ENCODE measurements at regions not wholly inside any gene's neighbourhood (a gene's known extent, or its start where the extent isn't known, plus 50 kb on each side); places are given as distances from the start of the nearest gene placed in this dataset.

GRCh38 chr20:19958928-19959327 lies 58.2 kb upstream of the NAA20 start:
- Mint-ChIP-seq H3K36me3 (ENCODE audit: low read depth) (no peaks in the 10 kb centered on the region), H3K4me1 (peaks cover 36% of the 10 kb centered on the region)
- ATAC-seq = peak; percentile 59

DNA sequence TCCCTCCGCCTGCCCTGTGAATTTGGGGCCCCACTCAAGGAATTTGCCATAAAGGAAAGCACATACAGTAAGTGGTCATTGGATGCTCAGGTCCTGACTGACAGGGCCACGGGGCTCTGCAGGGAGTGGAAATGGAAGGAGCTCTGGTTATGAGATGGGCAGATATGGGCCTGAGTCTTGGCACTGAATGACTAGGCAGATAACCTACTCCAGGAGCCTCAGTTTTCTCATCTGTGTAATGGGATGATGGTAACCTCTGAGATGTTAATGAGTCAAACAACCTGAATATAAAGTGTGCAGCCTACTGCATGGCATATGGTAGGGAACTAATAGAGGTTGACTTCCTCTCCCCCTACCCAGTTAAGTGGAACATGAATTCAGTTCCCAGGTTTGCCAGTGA lies 56.4 kb upstream of the NAA20 start:
- H3K36me3 Mint-ChIP-seq (ENCODE audit: low read depth) = no peaks in the 10 kb centered on the region
- peak overlapping the region; percentile 54; the same call in 1 of the 2 replicates for H3K4me2 ChIP-seq
- H3K9me2 ChIP-seq (ENCODE audit: insufficient read depth) = no peaks in the 10 kb centered on the region
- H3K79me2 ChIP-seq (replicated peaks; ENCODE audit: insufficient read depth) = no peaks in the 10 kb centered on the region
- H3K4me1 ChIP-seq (ENCODE audit: insufficient read depth) = peaks cover 37% of the 10 kb centered on the region
- no peak for ATAC-seq
- no peak overlapping the region for H3K27ac Mint-ChIP-seq
- no peaks in the 10 kb centered on the region for H3K27me3 ChIP-seq (ENCODE audit: insufficient read depth)
- peaks cover 36% of the 10 kb centered on the region for H3K4me1 Mint-ChIP-seq
- H3K4me3 ChIP-seq = no peak overlapping the region
- TF ChIP-seq ETS1 (IDR thresholded peaks at IDR 0.05) = no peak
- TF ChIP-seq JUNB (IDR thresholded peaks at IDR 0.05; ENCODE audit: unreplicated experiment) = no peak
- TF ChIP-seq ZNF462 (CRISPR knock-in tag; IDR thresholded peaks at IDR 0.05) = no peak
- TF ChIP-seq, protein P1, sequence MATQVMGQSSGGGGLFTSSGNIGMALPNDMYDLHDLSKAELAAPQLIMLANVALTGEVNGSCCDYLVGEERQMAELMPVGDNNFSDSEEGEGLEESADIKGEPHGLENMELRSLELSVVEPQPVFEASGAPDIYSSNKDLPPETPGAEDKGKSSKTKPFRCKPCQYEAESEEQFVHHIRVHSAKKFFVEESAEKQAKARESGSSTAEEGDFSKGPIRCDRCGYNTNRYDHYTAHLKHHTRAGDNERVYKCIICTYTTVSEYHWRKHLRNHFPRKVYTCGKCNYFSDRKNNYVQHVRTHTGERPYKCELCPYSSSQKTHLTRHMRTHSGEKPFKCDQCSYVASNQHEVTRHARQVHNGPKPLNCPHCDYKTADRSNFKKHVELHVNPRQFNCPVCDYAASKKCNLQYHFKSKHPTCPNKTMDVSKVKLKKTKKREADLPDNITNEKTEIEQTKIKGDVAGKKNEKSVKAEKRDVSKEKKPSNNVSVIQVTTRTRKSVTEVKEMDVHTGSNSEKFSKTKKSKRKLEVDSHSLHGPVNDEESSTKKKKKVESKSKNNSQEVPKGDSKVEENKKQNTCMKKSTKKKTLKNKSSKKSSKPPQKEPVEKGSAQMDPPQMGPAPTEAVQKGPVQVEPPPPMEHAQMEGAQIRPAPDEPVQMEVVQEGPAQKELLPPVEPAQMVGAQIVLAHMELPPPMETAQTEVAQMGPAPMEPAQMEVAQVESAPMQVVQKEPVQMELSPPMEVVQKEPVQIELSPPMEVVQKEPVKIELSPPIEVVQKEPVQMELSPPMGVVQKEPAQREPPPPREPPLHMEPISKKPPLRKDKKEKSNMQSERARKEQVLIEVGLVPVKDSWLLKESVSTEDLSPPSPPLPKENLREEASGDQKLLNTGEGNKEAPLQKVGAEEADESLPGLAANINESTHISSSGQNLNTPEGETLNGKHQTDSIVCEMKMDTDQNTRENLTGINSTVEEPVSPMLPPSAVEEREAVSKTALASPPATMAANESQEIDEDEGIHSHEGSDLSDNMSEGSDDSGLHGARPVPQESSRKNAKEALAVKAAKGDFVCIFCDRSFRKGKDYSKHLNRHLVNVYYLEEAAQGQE (IDR thresholded peaks at IDR 0.05; ENCODE audit: unreplicated experiment) = no peak
- no peak for TF ChIP-seq CREB1 (CRISPR knock-in tag; IDR thresholded peaks at IDR 0.05; ENCODE audit: low read depth)
- TF ChIP-seq ZNF114 (CRISPR knock-in tag; IDR thresholded peaks at IDR 0.05) = no peak
- TF ChIP-seq ZNF331 (CRISPR knock-in tag; IDR thresholded peaks at IDR 0.05; ENCODE audit: low read depth) = no peak
- no peak overlapping the region for H3K27ac ChIP-seq (ENCODE audit: low read depth)
- no peaks in the 10 kb centered on the region for H3F3A ChIP-seq (replicated peaks; ENCODE audit: low read depth)
- H2AFZ ChIP-seq = no peak overlapping the region
- H4K20me1 ChIP-seq (replicated peaks; ENCODE audit: insufficient read depth) = no peaks in the 10 kb centered on the region
- no peaks in the 10 kb centered on the region for H3K9me3 Mint-ChIP-seq
- no peak for DNase-seq (ENCODE audit: low spot score)
- H3K36me3 ChIP-seq (ENCODE audit: insufficient read depth) = no peaks in the 10 kb centered on the region
- H3K4me3 Mint-ChIP-seq = no peak overlapping the region
- peaks cover 4% of the 10 kb centered on the region for H3K27me3 Mint-ChIP-seq (ENCODE audit: insufficient read depth, low read depth, poor library complexity)

More at GRCh38 chr20:19958928-19959327, 58.2 kb upstream of the NAA20 start:
- Mint-ChIP-seq H3K9me3 (no peaks in the 10 kb centered on the region), H3K27me3 (ENCODE audit: insufficient read depth, low read depth, poor library complexity) (peaks cover 4% of the 10 kb centered on the region), H3K27ac (peak overlapping the region; percentile 18; the same call in 1 of the 2 replicates), H3K4me3 (no peak overlapping the region)
- 0 out of 2 replicates have a peak overlapping the region, but pooled peaks have one; percentile 7 for H3K4me3 ChIP-seq
- H2AFZ ChIP-seq = no peak overlapping the region
- H3K9me2 ChIP-seq (ENCODE audit: insufficient read depth) = no peaks in the 10 kb centered on the region
- no peak for TF ChIP-seq EZH2phosphoT487 (IDR thresholded peaks at IDR 0.05; ENCODE audit: unreplicated experiment)
- no peak for TF ChIP-seq CREB1 (CRISPR knock-in tag; IDR thresholded peaks at IDR 0.05; ENCODE audit: low read depth)
- TF ChIP-seq NANOG (IDR thresholded peaks at IDR 0.05; ENCODE audit: borderline replicate concordance) = peak; percentile 65
- no peaks in the 10 kb centered on the region for H3K27me3 ChIP-seq (ENCODE audit: insufficient read depth)
- DNase-seq (ENCODE audit: low spot score) = peak; percentile 56
- H3K4me1 ChIP-seq (ENCODE audit: insufficient read depth) = peaks cover 37% of the 10 kb centered on the region
- H4K20me1 ChIP-seq (replicated peaks; ENCODE audit: insufficient read depth) = no peaks in the 10 kb centered on the region
- H3K27ac ChIP-seq (ENCODE audit: low read depth) = peak overlapping the region; percentile 64; the same call in 1 of the 2 replicates
- H3K4me2 ChIP-seq = peak overlapping the region; percentile 66
- H3K79me2 ChIP-seq (replicated peaks; ENCODE audit: insufficient read depth) = no peaks in the 10 kb centered on the region
- H3F3A ChIP-seq (replicated peaks; ENCODE audit: low read depth) = no peaks in the 10 kb centered on the region
- H3K36me3 ChIP-seq (ENCODE audit: insufficient read depth) = no peaks in the 10 kb centered on the region

Measured in GM23338 (cell line).